ENCODE measurements at regions not wholly inside any gene's neighbourhood (a gene's known extent, or its start where the extent isn't known, plus 50 kb on each side); places are given as distances from the start of the nearest gene placed in this dataset.

- H3K36me3 Mint-ChIP-seq, result no peaks in the 10 kb centered on the region
- ATAC-seq (ENCODE audit: low read depth in 2 of 2) (no peak), DNase-seq (no peak)
- peaks cover 2 to 7% (median 5%) of the 10 kb centered on the region in 4 donors for H3K4me1 Mint-ChIP-seq
- no peak overlapping the region for H3K27ac ChIP-seq (ENCODE audit: insufficient read depth, low read length, poor library complexity, severe bottlenecking)
- H3K27ac Mint-ChIP-seq, result no peak overlapping the region
- no peaks in the 10 kb centered on the region for H3K4me1 ChIP-seq (ENCODE audit: control insufficient read depth, insufficient read depth, low read length, poor library complexity, severe bottlenecking)
- no peaks in the 10 kb centered on the region for H3K9me3 ChIP-seq (ENCODE audit: control insufficient read depth in 2 of 2, low read length in 2 of 2)
- H3K36me3 ChIP-seq (ENCODE audit: control insufficient read depth, insufficient read depth, low read length), result no peaks in the 10 kb centered on the region
- H3K9me3 Mint-ChIP-seq, result no peaks in the 10 kb centered on the region
- H3K4me3 ChIP-seq (ENCODE audit: low read depth, low read length), result no peak overlapping the region
- no peaks in the 10 kb centered on the region for H3K27me3 ChIP-seq (ENCODE audit: control insufficient read depth, insufficient read depth, low read length)
- no peak overlapping the region for H3K4me3 Mint-ChIP-seq
- no peaks in the 10 kb centered on the region for H3K27me3 Mint-ChIP-seq
These were observed 400.2 kb upstream of the DCN start for GRCh38 chr12:91582811-91583210.

GRCh38 chr12:91579516-91580263 is 397.1 kb upstream of the DCN start:
- DNase-seq (no peak), ATAC-seq (ENCODE audit: low read depth in 2 of 2) (no peak)
- H3K27me3 Mint-ChIP-seq, result no peaks in the 10 kb centered on the region
- no peak overlapping the region for H3K27ac Mint-ChIP-seq
- H3K36me3 Mint-ChIP-seq, result no peaks in the 10 kb centered on the region
- no peaks in the 10 kb centered on the region for H3K27me3 ChIP-seq (ENCODE audit: control insufficient read depth, insufficient read depth, low read length)
- no peaks in the 10 kb centered on the region for H3K4me1 ChIP-seq (ENCODE audit: control insufficient read depth, insufficient read depth, low read length, poor library complexity, severe bottlenecking)
- H3K4me1 Mint-ChIP-seq, result peaks cover 5 to 10% (median 8%) of the 10 kb centered on the region in 4 donors
- H3K4me3 Mint-ChIP-seq, result no peak overlapping the region
- H3K27ac ChIP-seq (ENCODE audit: insufficient read depth, low read length, poor library complexity, severe bottlenecking), result no peak overlapping the region
- H3K4me3 ChIP-seq (ENCODE audit: low read depth, low read length), result no peak overlapping the region
- no peaks in the 10 kb centered on the region for H3K9me3 Mint-ChIP-seq
- no peaks in the 10 kb centered on the region for H3K9me3 ChIP-seq (ENCODE audit: control insufficient read depth in 2 of 2, low read length in 2 of 2)
- H3K36me3 ChIP-seq (ENCODE audit: control insufficient read depth, insufficient read depth, low read length), result no peaks in the 10 kb centered on the region

DNA sequence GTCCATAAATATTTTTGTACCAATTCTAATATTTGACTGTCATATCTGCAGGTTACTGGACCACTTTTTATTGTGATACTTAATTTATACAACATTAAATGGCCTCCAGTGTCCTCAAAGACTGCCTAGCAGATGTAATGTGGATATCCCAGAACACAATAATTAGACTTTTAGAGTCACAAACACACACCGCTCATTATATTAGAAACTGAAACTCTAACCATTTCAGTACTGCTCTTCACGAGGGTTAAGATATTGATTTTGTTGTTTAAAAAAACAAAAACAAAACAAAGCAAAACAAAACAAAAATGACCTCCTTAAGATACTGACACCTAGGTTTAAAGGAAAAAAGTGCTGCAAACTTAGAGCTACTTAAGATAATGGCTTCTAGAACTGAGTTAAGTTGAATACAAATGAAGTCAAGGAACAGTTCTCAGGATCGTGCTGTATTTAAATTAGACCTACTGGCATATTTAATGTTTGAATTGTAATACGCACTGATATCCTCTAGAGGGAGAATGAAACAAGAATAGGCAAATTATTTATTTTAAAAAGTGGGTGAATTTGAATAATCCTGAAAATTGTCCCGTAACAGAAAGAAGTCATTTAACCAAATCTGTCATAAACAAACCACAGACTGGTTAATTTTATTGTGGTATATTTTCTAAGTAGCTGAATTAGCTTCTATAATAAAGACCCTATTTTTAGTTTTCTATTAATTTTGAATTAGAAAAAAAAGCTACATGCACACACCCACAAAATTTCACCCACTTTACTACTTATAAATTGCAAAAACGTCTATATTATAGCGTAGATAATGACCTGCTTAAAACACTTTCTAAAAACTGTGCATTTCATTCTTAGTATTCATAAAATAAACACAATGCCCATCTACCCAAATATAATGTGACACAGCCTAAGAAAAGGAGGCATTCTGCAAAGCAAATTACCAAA is 395.2 kb upstream of the DCN start:
- peak overlapping the region; percentile 19 to 87 (median 86) for H3K4me3 Mint-ChIP-seq
- H3K9me3 Mint-ChIP-seq, result no peaks in the 10 kb centered on the region
- H3K9me3 ChIP-seq (ENCODE audit: control insufficient read depth in 2 of 2, low read length in 2 of 2), result no peaks in the 10 kb centered on the region
- H3K36me3 ChIP-seq (ENCODE audit: control insufficient read depth, insufficient read depth, low read length), result no peaks in the 10 kb centered on the region
- H3K27ac Mint-ChIP-seq, result peak overlapping the region; percentile 52 to 91 (median 90)
- no peaks in the 10 kb centered on the region for H3K36me3 Mint-ChIP-seq
- no peaks in the 10 kb centered on the region for H3K27me3 Mint-ChIP-seq
- ATAC-seq (ENCODE audit: low read depth in 2 of 2), result peak; percentile 71 to 75
- peak in 2 of 3 donors; percentile 47 to 55 for DNase-seq
- H3K27ac ChIP-seq (ENCODE audit: insufficient read depth, low read length, poor library complexity, severe bottlenecking), result no peak overlapping the region
- no peaks in the 10 kb centered on the region for H3K4me1 ChIP-seq (ENCODE audit: control insufficient read depth, insufficient read depth, low read length, poor library complexity, severe bottlenecking)
- peaks cover 5 to 10% (median 8%) of the 10 kb centered on the region in 4 donors for H3K4me1 Mint-ChIP-seq
- peak overlapping the region; percentile 88 for H3K4me3 ChIP-seq (ENCODE audit: low read depth, low read length)
- H3K27me3 ChIP-seq (ENCODE audit: control insufficient read depth, insufficient read depth, low read length), result no peaks in the 10 kb centered on the region

DNA sequence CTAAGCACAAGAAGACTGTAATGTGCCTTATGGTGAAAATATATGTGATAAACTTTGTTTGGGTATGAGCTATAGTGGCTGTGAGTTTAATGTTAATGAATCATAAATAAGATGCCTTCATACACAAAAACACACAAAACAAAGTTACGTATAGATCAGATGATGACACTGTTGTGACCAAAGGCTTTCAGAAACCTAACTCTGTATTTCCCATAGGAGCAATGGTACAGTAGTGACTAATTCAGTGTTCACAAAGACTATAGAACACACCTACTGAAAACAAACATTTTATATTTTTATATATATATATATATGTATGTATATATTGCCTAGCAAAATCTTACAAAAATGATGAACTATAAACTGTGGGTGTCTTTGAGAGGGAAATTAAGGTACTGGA is 393.8 kb upstream of the DCN start:
- DNase-seq, result no peak
- Mint-ChIP-seq H3K36me3 (no peaks in the 10 kb centered on the region), H3K4me3 (no peak overlapping the region)

DNA sequence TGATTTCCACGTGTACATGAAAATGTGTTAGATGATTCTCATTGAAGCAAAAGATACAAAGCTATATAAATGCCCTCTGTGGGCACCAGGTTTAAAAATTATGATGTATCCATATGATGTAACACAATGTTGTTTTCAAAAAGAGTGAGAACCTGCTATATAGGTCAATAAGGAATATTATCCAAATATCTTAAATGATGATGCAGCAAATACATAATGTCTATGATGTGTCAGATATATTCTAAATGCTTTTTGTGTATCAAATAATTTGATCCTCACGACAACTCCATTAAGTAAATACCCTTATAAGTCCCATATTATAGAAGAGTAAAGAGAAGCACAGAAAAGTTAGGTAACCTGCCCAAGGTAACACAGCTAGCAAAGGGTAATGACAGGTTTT is 393.0 kb upstream of the DCN start:
- Mint-ChIP-seq H3K9me3 (no peaks in the 10 kb centered on the region), H3K4me3 (no peak overlapping the region), H3K27me3 (peaks cover 5% of the 10 kb centered on the region), H3K36me3 (no peaks in the 10 kb centered on the region), H3K27ac (no peak overlapping the region), H3K4me1 (peaks cover 5 to 10% (median 8%) of the 10 kb centered on the region in 4 donors)
- H3K27me3 ChIP-seq (ENCODE audit: control insufficient read depth, insufficient read depth, low read length), result no peaks in the 10 kb centered on the region
- ATAC-seq (ENCODE audit: low read depth in 2 of 2) (no peak), DNase-seq (no peak)
- no peak overlapping the region for H3K4me3 ChIP-seq (ENCODE audit: low read depth, low read length)
- no peaks in the 10 kb centered on the region for H3K4me1 ChIP-seq (ENCODE audit: control insufficient read depth, insufficient read depth, low read length, poor library complexity, severe bottlenecking)
- no peaks in the 10 kb centered on the region for H3K36me3 ChIP-seq (ENCODE audit: control insufficient read depth, insufficient read depth, low read length)
- H3K27ac ChIP-seq (ENCODE audit: insufficient read depth, low read length, poor library complexity, severe bottlenecking), result no peak overlapping the region
- H3K9me3 ChIP-seq (ENCODE audit: control insufficient read depth in 2 of 2, low read length in 2 of 2), result no peaks in the 10 kb centered on the region

More for the DNA sequence above, 393.8 kb upstream of the DCN start:
- H3K27ac ChIP-seq (ENCODE audit: insufficient read depth, low read length, poor library complexity, severe bottlenecking), result no peak overlapping the region
- H3K4me1 ChIP-seq (ENCODE audit: control insufficient read depth, insufficient read depth, low read length, poor library complexity, severe bottlenecking), result no peaks in the 10 kb centered on the region
- H3K27me3 ChIP-seq (ENCODE audit: control insufficient read depth, insufficient read depth, low read length), result no peaks in the 10 kb centered on the region
- peaks cover 5% of the 10 kb centered on the region for H3K27me3 Mint-ChIP-seq
- H3K9me3 ChIP-seq (ENCODE audit: control insufficient read depth in 2 of 2, low read length in 2 of 2), result no peaks in the 10 kb centered on the region
- H3K36me3 ChIP-seq (ENCODE audit: control insufficient read depth, insufficient read depth, low read length), result no peaks in the 10 kb centered on the region
- H3K4me3 ChIP-seq (ENCODE audit: low read depth, low read length), result no peak overlapping the region
- peaks cover 5 to 10% (median 8%) of the 10 kb centered on the region in 4 donors for H3K4me1 Mint-ChIP-seq
- ATAC-seq (ENCODE audit: low read depth in 2 of 2), result no peak
- H3K9me3 Mint-ChIP-seq, result no peaks in the 10 kb centered on the region
- no peak overlapping the region for H3K27ac Mint-ChIP-seq

DNA sequence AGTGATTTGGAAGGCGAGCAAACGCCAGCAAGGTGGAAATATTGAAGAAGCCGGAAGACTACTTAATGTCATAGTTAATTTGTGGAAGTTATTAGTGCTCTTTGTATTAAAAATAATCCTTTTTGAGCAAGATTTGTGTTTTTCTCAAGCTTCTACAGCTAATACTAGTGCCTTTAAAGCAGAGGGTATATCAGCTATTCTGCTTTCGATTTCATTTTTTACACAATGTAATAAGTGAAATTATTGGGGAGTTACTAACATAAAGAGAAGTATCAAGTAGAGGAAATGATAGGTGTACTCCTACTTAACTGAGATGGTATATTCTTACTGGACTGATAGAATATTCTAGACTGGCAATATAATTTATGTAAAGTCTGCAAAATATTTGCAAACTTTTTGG is 392.4 kb upstream of the DCN start:
- Mint-ChIP-seq H3K27me3 (peaks cover 5% of the 10 kb centered on the region), H3K4me3 (no peak overlapping the region), H3K27ac (no peak overlapping the region), H3K4me1 (peaks cover 5 to 10% (median 8%) of the 10 kb centered on the region in 4 donors), H3K9me3 (no peaks in the 10 kb centered on the region), H3K36me3 (no peaks in the 10 kb centered on the region)
- Histone ChIP-seq H3K4me3 (ENCODE audit: low read depth, low read length) (no peak overlapping the region), H3K4me1 (ENCODE audit: control insufficient read depth, insufficient read depth, low read length, poor library complexity, severe bottlenecking) (no peaks in the 10 kb centered on the region), H3K27ac (ENCODE audit: insufficient read depth, low read length, poor library complexity, severe bottlenecking) (no peak overlapping the region), H3K27me3 (ENCODE audit: control insufficient read depth, insufficient read depth, low read length) (no peaks in the 10 kb centered on the region), H3K9me3 (ENCODE audit: control insufficient read depth in 2 of 2, low read length in 2 of 2) (no peaks in the 10 kb centered on the region), H3K36me3 (ENCODE audit: control insufficient read depth, insufficient read depth, low read length) (no peaks in the 10 kb centered on the region)
- DNase-seq (no peak), ATAC-seq (ENCODE audit: low read depth in 2 of 2) (no peak)

DNA sequence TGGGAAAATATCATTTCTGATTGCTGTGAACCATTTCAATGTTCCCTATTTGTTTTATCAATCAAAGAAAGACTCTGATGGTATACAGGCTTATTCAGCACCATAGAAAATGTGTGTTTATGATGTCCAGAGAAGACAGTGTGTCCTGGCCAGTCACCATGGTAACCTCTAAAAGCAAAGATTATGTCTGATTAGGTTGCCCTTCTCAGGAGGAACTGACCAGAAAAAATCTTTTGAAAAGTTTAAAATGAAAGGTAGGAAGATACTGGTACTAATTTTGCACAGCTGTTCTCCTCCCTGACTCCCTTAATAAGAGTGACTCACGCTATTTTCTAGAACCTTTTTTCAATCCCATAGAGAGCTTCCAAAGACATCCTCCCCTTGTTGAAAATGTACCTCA is 391.8 kb upstream of the DCN start:
- H3K27ac ChIP-seq (ENCODE audit: insufficient read depth, low read length, poor library complexity, severe bottlenecking), result no peak overlapping the region
- no peaks in the 10 kb centered on the region for H3K27me3 ChIP-seq (ENCODE audit: control insufficient read depth, insufficient read depth, low read length)
- H3K9me3 Mint-ChIP-seq, result no peaks in the 10 kb centered on the region
- H3K4me1 Mint-ChIP-seq, result peaks cover 5 to 10% (median 7%) of the 10 kb centered on the region in 4 donors
- H3K27ac Mint-ChIP-seq, result no peak overlapping the region
- no peak for DNase-seq
- H3K27me3 Mint-ChIP-seq, result peaks cover 5% of the 10 kb centered on the region
- H3K36me3 ChIP-seq (ENCODE audit: control insufficient read depth, insufficient read depth, low read length), result no peaks in the 10 kb centered on the region
- H3K36me3 Mint-ChIP-seq, result no peaks in the 10 kb centered on the region
- H3K4me3 ChIP-seq (ENCODE audit: low read depth, low read length), result no peak overlapping the region
- H3K4me1 ChIP-seq (ENCODE audit: control insufficient read depth, insufficient read depth, low read length, poor library complexity, severe bottlenecking), result no peaks in the 10 kb centered on the region
- no peak overlapping the region for H3K4me3 Mint-ChIP-seq
- no peak for ATAC-seq (ENCODE audit: low read depth in 2 of 2)
- H3K9me3 ChIP-seq (ENCODE audit: control insufficient read depth in 2 of 2, low read length in 2 of 2), result no peaks in the 10 kb centered on the region
